HUES6 (cell line): ENCODE measurements at regions not wholly inside any gene's neighbourhood (a gene's known extent, or its start where the extent isn't known, plus 50 kb on each side); places are given as distances from the start of the nearest gene placed in this dataset.

ENCODE experiments used
- H3K27ac ChIP-seq: 2 replicates; pipeline ENCODE4 v1.7.0; 2013; ENCODE audit warnings: low read depth, mild to moderate bottlenecking, low read length, inconsistent platforms
- H3K27me3 ChIP-seq: 2 replicates; pipeline ENCODE4 v1.6.1; 2013; ENCODE audit warnings: low read length; ENCODE audit not compliant: control insufficient read depth, insufficient read depth
- H3K36me3 ChIP-seq: 2 replicates; pipeline ENCODE4 v1.6.1; 2013; ENCODE audit warnings: low read length; ENCODE audit not compliant: control insufficient read depth, insufficient read depth
- H3K4me1 ChIP-seq: 2 replicates; pipeline ENCODE4 v1.6.1; 2013; ENCODE audit warnings: low read length; ENCODE audit not compliant: control insufficient read depth, insufficient read depth
- H3K4me3 ChIP-seq: 2 replicates; pipeline ENCODE4 v1.5.1; 2013; ENCODE audit warnings: low read depth, low read length
- H3K9ac ChIP-seq: one replicate; pipeline ENCODE4 v1.6.1; 2013; ENCODE audit warnings: mild to moderate bottlenecking, low read length
- H3K9me3 ChIP-seq: 2 replicates; pipeline ENCODE4 v1.6.1; 2013; ENCODE audit warnings: low read depth, low read length; ENCODE audit not compliant: control insufficient read depth, insufficient read depth

- H3K9ac ChIP-seq: no peak overlapping the region
- H3K9me3 ChIP-seq: no peaks in the 10 kb centered on the region
- H3K4me1 ChIP-seq: no peaks in the 10 kb centered on the region
- H3K36me3 ChIP-seq: no peaks in the 10 kb centered on the region
- H3K27me3 ChIP-seq: no peaks in the 10 kb centered on the region
- no peak overlapping the region for H3K4me3 ChIP-seq
- no peak overlapping the region for H3K27ac ChIP-seq
These were observed 564.8 kb upstream of the CLINT1 start for GRCh38 chr5:158423623-158424200.

- Histone ChIP-seq H3K9me3 (no peaks in the 10 kb centered on the region), H3K36me3 (no peaks in the 10 kb centered on the region), H3K27me3 (no peaks in the 10 kb centered on the region), H3K4me3 (no peak overlapping the region), H3K4me1 (no peaks in the 10 kb centered on the region), H3K27ac (no peak overlapping the region), H3K9ac (no peak overlapping the region)
These were observed 563.9 kb upstream of the CLINT1 start for GRCh38 chr5:158422653-158423515.

- no peaks in the 10 kb centered on the region for H3K9me3 ChIP-seq
- H3K4me3 ChIP-seq: no peak overlapping the region
- no peak overlapping the region for H3K9ac ChIP-seq
- no peaks in the 10 kb centered on the region for H3K4me1 ChIP-seq
- H3K36me3 ChIP-seq: no peaks in the 10 kb centered on the region
- H3K27ac ChIP-seq: no peak overlapping the region
- no peaks in the 10 kb centered on the region for H3K27me3 ChIP-seq
These were observed 562.4 kb upstream of the CLINT1 start for GRCh38 chr5:158421319-158421718.

GRCh38 chr5:158419186-158419585, 560.2 kb upstream of the CLINT1 start:
- Histone ChIP-seq H3K4me3 (no peak overlapping the region), H3K9me3 (no peaks in the 10 kb centered on the region), H3K27ac (no peak overlapping the region), H3K4me1 (no peaks in the 10 kb centered on the region), H3K9ac (no peak overlapping the region), H3K36me3 (no peaks in the 10 kb centered on the region), H3K27me3 (no peaks in the 10 kb centered on the region)

- Histone ChIP-seq H3K9me3 (no peaks in the 10 kb centered on the region), H3K27ac (no peak overlapping the region), H3K4me3 (no peak overlapping the region), H3K27me3 (no peaks in the 10 kb centered on the region), H3K36me3 (no peaks in the 10 kb centered on the region), H3K9ac (no peak overlapping the region), H3K4me1 (no peaks in the 10 kb centered on the region)
These were observed 555.8 kb upstream of the CLINT1 start for GRCh38 chr5:158414780-158415179.

- Histone ChIP-seq H3K27ac (no peak overlapping the region), H3K27me3 (no peaks in the 10 kb centered on the region), H3K4me3 (no peak overlapping the region), H3K9me3 (no peaks in the 10 kb centered on the region), H3K9ac (no peak overlapping the region), H3K36me3 (no peaks in the 10 kb centered on the region), H3K4me1 (no peaks in the 10 kb centered on the region)
These were observed 555.4 kb upstream of the CLINT1 start for GRCh38 chr5:158414333-158414762.

GRCh38 chr5:158413122-158413680, 554.3 kb upstream of the CLINT1 start:
- Histone ChIP-seq H3K4me3 (no peak overlapping the region), H3K9ac (no peak overlapping the region), H3K9me3 (no peaks in the 10 kb centered on the region), H3K27ac (no peak overlapping the region), H3K36me3 (no peaks in the 10 kb centered on the region), H3K4me1 (no peaks in the 10 kb centered on the region), H3K27me3 (no peaks in the 10 kb centered on the region)

GRCh38 chr5:158410976-158411375, 552.0 kb upstream of the CLINT1 start:
- no peak overlapping the region for H3K27ac ChIP-seq
- no peak overlapping the region for H3K4me3 ChIP-seq
- H3K27me3 ChIP-seq: no peaks in the 10 kb centered on the region
- H3K9me3 ChIP-seq: no peaks in the 10 kb centered on the region
- H3K36me3 ChIP-seq: no peaks in the 10 kb centered on the region
- H3K9ac ChIP-seq: no peak overlapping the region
- H3K4me1 ChIP-seq: no peaks in the 10 kb centered on the region

GRCh38 chr5:158409507-158409906, 550.6 kb upstream of the CLINT1 start:
- Histone ChIP-seq H3K36me3 (no peaks in the 10 kb centered on the region), H3K27me3 (no peaks in the 10 kb centered on the region), H3K9me3 (0 out of 2 replicates have a peak, but pooled peaks cover 2% of the 10 kb centered on the region), H3K27ac (no peak overlapping the region), H3K4me1 (no peaks in the 10 kb centered on the region), H3K4me3 (no peak overlapping the region), H3K9ac (no peak overlapping the region)

GRCh38 chr5:158407824-158408195, 548.9 kb upstream of the CLINT1 start:
- H3K27me3 ChIP-seq: no peaks in the 10 kb centered on the region
- no peak overlapping the region for H3K9ac ChIP-seq
- no peaks in the 10 kb centered on the region for H3K4me1 ChIP-seq
- H3K9me3 ChIP-seq: peaks cover 9% of the 10 kb centered on the region
- H3K27ac ChIP-seq: no peak overlapping the region
- H3K4me3 ChIP-seq: no peak overlapping the region
- H3K36me3 ChIP-seq: no peaks in the 10 kb centered on the region
